Spleen (tissue), 11 donors: ENCODE measurements at regions not wholly inside any gene's neighbourhood (a gene's known extent, or its start where the extent isn't known, plus 50 kb on each side); places are given as distances from the start of the nearest gene placed in this dataset.

Experiments
- DNase-seq: peaks from one replicate; pipeline ENCODE4 v3.0.0-alpha.2; 2020
- H3K27ac ChIP-seq, 8 donors: fragments of 200-600 bp; sonication (generic) in 7 of 8; 1 replicate in 4 of 8; 2 replicates in 4 of 8; pipeline versions ENCODE4 v1.5.0 to v1.8.0; 2016 to 2021; ENCODE audit warnings: inconsistent platforms in 4 of 8, mild to moderate bottlenecking in 4 of 8, moderate library complexity in 1 of 8
- H3K27me3 ChIP-seq, 7 donors: fragments of 200-600 bp; sonication (generic) in 6 of 7; replicated peaks in 1 of 7; 1 replicate in 4 of 7; 2 replicates in 3 of 7; pipeline versions ENCODE4 v1.5.0 to v1.8.0; 2016 to 2021; ENCODE audit warnings: inconsistent platforms in 3 of 7, mild to moderate bottlenecking in 1 of 7
- H3K36me3 ChIP-seq, 6 donors: fragments of 200-600 bp; sonication (generic) in 5 of 6; 1 replicate in 4 of 6; 2 replicates in 2 of 6; pipeline versions ENCODE4 v1.5.0 to v1.8.0; 2016 to 2021; ENCODE audit warnings: inconsistent platforms in 2 of 6
- H3K4me1 ChIP-seq, 6 donors: fragments of 200-600 bp; sonication (generic) in 5 of 6; 1 replicate in 3 of 6; 2 replicates in 3 of 6; pipeline versions ENCODE4 v1.5.0 to v1.8.0; 2016 to 2021; ENCODE audit warnings: inconsistent platforms in 3 of 6
- H3K4me3 ChIP-seq, 8 donors: fragments of 200-600 bp; sonication (generic) in 7 of 8; 1 replicate in 4 of 8; 2 replicates in 4 of 8; pipeline versions ENCODE4 v1.5.0 to v1.8.0; 2016 to 2021; ENCODE audit warnings: inconsistent platforms in 4 of 8, mild to moderate bottlenecking in 4 of 8, moderate library complexity in 2 of 8
- H3K9me3 ChIP-seq, 8 donors: fragments of 200-600 bp; sonication (generic) in 7 of 8; 1 replicate in 4 of 8; 2 replicates in 4 of 8; pipeline versions ENCODE4 v1.5.0 to v1.8.0; 2016 to 2021; ENCODE audit warnings: inconsistent platforms in 4 of 8
- CTCF ChIP-seq, 11 experiments: fragments of 200-600 bp in 7 of 11; fragments of 450-650 bp in 4 of 11; sonication (generic) in 4 of 11; IDR thresholded peaks in 8 of 11; conservative IDR thresholded peaks in 3 of 11; 1 replicate in 7 of 11; 2 replicates in 4 of 11; pipeline versions ENCODE4 v1.4.0 to v1.8.0; 2016 to 2021; ENCODE audit warnings: antibody characterized with exemption in 11 of 11, inconsistent platforms in 4 of 11, mild to moderate bottlenecking in 1 of 11
- POLR2A ChIP-seq, 3 donors: fragments of 450-650 bp; IDR thresholded peaks; one replicate each; pipeline ENCODE4 v1.5.1; 2017; ENCODE audit warnings: antibody characterized with exemption in 3 of 3, mild to moderate bottlenecking in 1 of 3
- POLR2AphosphoS5 ChIP-seq, 3 donors: sonication (generic); formaldehyde crosslinking; IDR thresholded peaks; one replicate each; pipeline ENCODE4 v1.5.1; 2017; ENCODE audit warnings: antibody characterized with exemption in 3 of 3
- WGBS, 5 donors: extraction: QIAGEN DNeasy Blood & Tissue Kit in 3 of 5; methylation state at CpG; one replicate each; pipeline versions ENCODE4 v1.1.5 to v1.1.7; 2013 to 2018; 5-methylcytosine and 5-hydroxymethylcytosine counted together
- intact Hi-C: fragments of 100-400 bp; cut with DNase I; formaldehyde crosslinking; loops from one replicate; pipeline ENCODE4 v1.15.0; 2023; ENCODE audit warnings: low total_unique reads
- donor health status: healthy with polysubstance abuse.
- donor health status: DM: no; HTN: no; CAD: no; lungs with moderate emphysema.
- donor health status: DM: no; HTN: no; CAD: no.
- donor health status: Bipolar disorder and iron deficiency.
- donor health status: healthy.
- donor health status: DM: no; HTN: no; CAD: no.
- donor health status: DM: yes; HTN: yes; CAD: no.

GRCh38 chr6:130575971-130576370 is 210.2 kb downstream of the TMEM200A start:
- 25 to 46% (median 31%) methylated on average over 2 of the region's 2 CpGs for WGBS, 5 donors
- intact Hi-C loops, result no loop called here

DNA sequence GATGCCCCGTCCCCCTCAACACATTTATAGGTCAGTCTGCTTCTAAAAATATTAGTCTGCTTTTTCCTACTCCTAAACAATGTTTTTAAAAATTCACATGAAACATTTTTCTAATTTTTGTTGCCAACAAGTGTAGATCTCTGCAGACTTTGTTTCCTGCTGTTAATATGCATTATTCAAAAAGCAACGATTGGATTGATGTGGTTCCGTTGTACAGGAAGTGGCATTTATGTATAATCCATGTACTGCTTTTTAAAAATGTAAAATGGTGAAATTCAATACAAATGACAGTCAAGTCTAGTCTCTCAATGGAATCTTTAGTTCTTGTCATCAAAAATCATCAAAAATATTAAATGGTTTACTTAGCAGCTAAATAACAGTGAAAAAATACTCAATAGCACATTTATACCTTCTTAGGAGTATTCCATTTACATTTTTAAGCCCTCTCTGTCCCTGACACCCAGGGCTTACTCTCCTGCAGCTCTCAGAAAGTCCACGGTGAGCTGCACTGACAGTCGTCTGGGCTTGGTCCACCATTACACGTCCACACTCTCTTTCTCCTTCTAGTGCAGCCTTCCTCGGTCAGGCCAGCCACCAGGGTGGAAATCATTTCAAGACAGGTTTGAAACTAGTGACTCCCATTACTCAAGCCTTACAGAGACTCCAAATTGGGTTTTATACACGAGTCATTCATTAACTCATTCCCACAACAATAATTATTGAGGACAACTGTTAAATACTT is 211.5 kb downstream of the TMEM200A start:
- Histone ChIP-seq H3K36me3 (no peaks in the 10 kb centered on the region), H3K27me3 (no peaks in the 10 kb centered on the region), H3K4me1 (peaks cover 0 to 24% (median 8%) of the 10 kb centered on the region in 6 donors), H3K27ac (peak overlapping the region in 2 of 8 donors; percentile 20 to 67), H3K4me3 (no peak overlapping the region), H3K9me3 (no peaks in the 10 kb centered on the region)
- intact Hi-C loops, result no loop called here
- no peak for DNase-seq
- 48 to 64% (median 58%) methylated on average over 7 to 8 of the region's 8 CpGs for WGBS, 5 donors
- TF ChIP-seq POLR2A (IDR thresholded peaks at IDR 0.05) (no peak), CTCF (IDR thresholded peaks at IDR 0.05 in 8 of 11, conservative IDR thresholded peaks at IDR 0.05 in 3 of 11) (no peak), POLR2AphosphoS5 (IDR thresholded peaks at IDR 0.05) (no peak)

More at GRCh38 chr6:130575971-130576370, 210.2 kb downstream of the TMEM200A start:
- TF ChIP-seq POLR2AphosphoS5 (IDR thresholded peaks at IDR 0.05) (no peak), CTCF (IDR thresholded peaks at IDR 0.05 in 8 of 11, conservative IDR thresholded peaks at IDR 0.05 in 3 of 11) (no peak), POLR2A (IDR thresholded peaks at IDR 0.05) (no peak)
- DNase-seq, result peak; percentile 67
- H3K27me3 ChIP-seq, result no peaks in the 10 kb centered on the region
- H3K9me3 ChIP-seq, result peaks cover 0 to 3% (median 0%) of the 10 kb centered on the region in 8 donors
- H3K36me3 ChIP-seq, result no peaks in the 10 kb centered on the region
- H3K27ac ChIP-seq, result peak overlapping the region in 5 of 8 donors; percentile 24 to 67 (median 39)
- peaks cover 0 to 24% (median 8%) of the 10 kb centered on the region in 6 donors for H3K4me1 ChIP-seq
- no peak overlapping the region for H3K4me3 ChIP-seq

DNA sequence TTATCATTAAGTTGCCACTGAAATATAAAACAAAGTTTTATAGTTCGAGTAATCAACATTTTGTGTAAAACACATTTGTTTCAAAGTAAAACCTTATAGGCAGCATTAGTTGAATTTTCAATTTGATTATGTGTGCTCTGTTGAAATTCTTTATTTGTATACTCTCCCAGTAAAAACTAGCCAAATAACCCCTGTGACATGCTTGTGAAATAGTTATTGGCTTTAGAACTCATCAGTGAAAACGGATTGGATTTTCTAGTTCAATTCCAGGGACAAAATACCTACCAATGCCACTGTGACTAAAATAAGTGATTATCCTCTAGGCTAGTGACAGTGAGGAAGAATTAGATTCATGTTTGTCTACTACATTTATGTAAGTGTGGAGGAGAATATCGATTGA is 212.9 kb downstream of the TMEM200A start:
- Histone ChIP-seq H3K4me1 (peaks cover 0 to 24% (median 8%) of the 10 kb centered on the region in 6 donors), H3K36me3 (no peaks in the 10 kb centered on the region), H3K9me3 (no peaks in the 10 kb centered on the region), H3K27ac (no peak overlapping the region), H3K27me3 (no peaks in the 10 kb centered on the region), H3K4me3 (no peak overlapping the region)
- DNase-seq, result no peak
- intact Hi-C loops, result no loop called here
- TF ChIP-seq CTCF (IDR thresholded peaks at IDR 0.05 in 8 of 11, conservative IDR thresholded peaks at IDR 0.05 in 3 of 11) (no peak), POLR2A (IDR thresholded peaks at IDR 0.05) (no peak), POLR2AphosphoS5 (IDR thresholded peaks at IDR 0.05) (no peak)
- 84 to 92% (median 87%) methylated on average over 3 of the region's 3 CpGs for WGBS, 5 donors

GRCh38 chr6:130583268-130583667 is 217.5 kb downstream of the TMEM200A start:
- intact Hi-C loops, result no loop called here
- no peak overlapping the region for H3K4me3 ChIP-seq
- DNase-seq, result no peak
- no peaks in the 10 kb centered on the region for H3K27me3 ChIP-seq
- H3K9me3 ChIP-seq, result no peaks in the 10 kb centered on the region
- H3K4me1 ChIP-seq, result no peaks in the 10 kb centered on the region
- WGBS, 5 donors, result 89 to 95% (median 92%) methylated on average over 11 of the region's 11 CpGs
- TF ChIP-seq POLR2AphosphoS5 (IDR thresholded peaks at IDR 0.05) (no peak), POLR2A (IDR thresholded peaks at IDR 0.05) (no peak), CTCF (IDR thresholded peaks at IDR 0.05 in 8 of 11, conservative IDR thresholded peaks at IDR 0.05 in 3 of 11) (no peak)
- H3K36me3 ChIP-seq, result no peaks in the 10 kb centered on the region
- no peak overlapping the region for H3K27ac ChIP-seq
